DOHH2 (cell line): ENCODE measurements at regions not wholly inside any gene's neighbourhood (a gene's known extent, or its start where the extent isn't known, plus 50 kb on each side); places are given as distances from the start of the nearest gene placed in this dataset.

Experiments used
- H3F3A ChIP-seq: fragments of 200-600 bp; sonication (generic), shearing (Covaris generic); 2 replicates; pipeline ENCODE4 v1.6.0; 2016; ENCODE audit warnings: antibody characterized with exemption, mild to moderate bottlenecking; ENCODE audit not compliant: control insufficient read depth, insufficient read depth
- H3K27ac ChIP-seq: fragments of 200-600 bp; sonication (generic); 2 replicates; pipeline ENCODE4 v1.5.1; 2014; ENCODE audit warnings: low read depth, mild to moderate bottlenecking, low read length, moderate library complexity
- H3K27me3 ChIP-seq: fragments of 200-600 bp; sonication (generic); 2 replicates; pipeline ENCODE4 v1.6.1; 2014; ENCODE audit warnings: mild to moderate bottlenecking, low read length, mixed read lengths; ENCODE audit not compliant: control insufficient read depth
- H3K36me3 ChIP-seq: fragments of 200-600 bp; sonication (generic); 2 replicates; pipeline ENCODE4 v1.6.1; 2014; ENCODE audit warnings: mild to moderate bottlenecking, low read length, moderate library complexity, mixed read lengths; ENCODE audit not compliant: control insufficient read depth
- H3K4me1 ChIP-seq: fragments of 200-600 bp; sonication (generic); 2 replicates; pipeline ENCODE4 v1.6.1; 2014; ENCODE audit warnings: mild to moderate bottlenecking, low read length, mixed read lengths; ENCODE audit not compliant: control insufficient read depth
- H3K4me2 ChIP-seq: fragments of 200-600 bp; sonication (generic); 2 replicates; pipeline ENCODE4 v1.6.0; 2014; ENCODE audit warnings: mild to moderate bottlenecking, low read length, moderate library complexity
- H3K4me3 ChIP-seq: fragments of 200-600 bp; sonication (generic); 2 replicates; pipeline ENCODE4 v1.5.1; 2014; ENCODE audit warnings: mild to moderate bottlenecking, low read length, mixed read lengths
- H3K79me2 ChIP-seq: fragments of 200-600 bp; sonication (generic); 2 replicates; pipeline ENCODE4 v1.6.1; 2014; ENCODE audit warnings: mild to moderate bottlenecking, low read length, mixed read lengths; ENCODE audit not compliant: control insufficient read depth
- H3K9me2 ChIP-seq: fragments of 200-600 bp; sonication (generic); replicated peaks from 2 replicates; pipeline ENCODE4 v1.6.1; 2014; ENCODE audit warnings: mild to moderate bottlenecking, low read length, mixed read lengths; ENCODE audit not compliant: control insufficient read depth
- H3K9me3 ChIP-seq: fragments of 200-600 bp; sonication (generic); 2 replicates; pipeline ENCODE4 v1.6.1; 2014; ENCODE audit warnings: antibody characterized with exemption, low read length, mixed read lengths; ENCODE audit not compliant: control insufficient read depth, insufficient read depth
- H4K20me1 ChIP-seq: fragments of 200-600 bp; sonication (generic); 2 replicates; pipeline ENCODE4 v1.6.0; 2014; ENCODE audit warnings: low read depth, mild to moderate bottlenecking, antibody characterized with exemption, low read length, moderate library complexity; ENCODE audit not compliant: control insufficient read depth, insufficient read depth
- CTCF ChIP-seq: fragments of 200-600 bp; sonication (generic); IDR thresholded peaks from one replicate; pipeline ENCODE4 v1.5.1; 2014; ENCODE audit warnings: antibody characterized with exemption, mild to moderate bottlenecking, low read depth, low read length; ENCODE audit not compliant: poor library complexity, severe bottlenecking
- EZH2phosphoT487 ChIP-seq: fragments of 200-600 bp; sonication (generic); IDR thresholded peaks from 2 replicates; pipeline ENCODE4 v1.6.1; 2017; ENCODE audit warnings: borderline replicate concordance, mild to moderate bottlenecking, antibody characterized with exemption, low read length, moderate library complexity, mixed read lengths

DNA sequence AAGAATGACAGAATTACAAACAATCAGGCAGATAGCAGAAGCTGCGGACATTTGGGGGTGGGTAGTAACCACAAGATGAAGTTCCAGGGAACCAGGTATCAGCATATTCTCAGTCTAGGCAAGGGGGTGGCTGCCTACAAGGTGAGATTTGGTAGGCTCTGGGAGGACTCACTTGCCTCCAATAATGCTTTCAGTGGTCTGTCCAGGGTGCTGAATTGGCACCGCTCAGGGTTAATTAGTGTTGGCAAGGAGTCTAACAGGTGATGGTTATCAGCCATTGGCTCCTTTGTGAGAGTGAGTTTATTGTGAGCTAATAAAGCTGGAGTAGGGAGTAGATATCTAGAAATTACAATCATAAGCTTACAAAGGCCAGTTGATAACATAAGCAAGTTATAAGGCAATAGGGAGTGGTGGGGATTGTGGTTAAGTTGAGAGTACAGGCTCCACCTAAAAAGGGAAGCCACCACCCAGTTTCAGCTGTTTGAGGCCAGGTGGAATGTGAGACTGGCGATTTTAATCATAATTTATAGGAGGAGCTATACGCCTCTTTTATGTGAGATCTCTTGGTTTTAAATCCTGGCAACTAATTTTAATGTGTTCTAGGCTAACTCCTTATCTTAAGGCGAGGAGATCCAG, 320.5 kb downstream of the MIAT start:
- H3K27ac ChIP-seq: no peak overlapping the region
- H3K36me3 ChIP-seq: no peaks in the 10 kb centered on the region
- H3K27me3 ChIP-seq: no peaks in the 10 kb centered on the region
- H3K4me1 ChIP-seq: no peaks in the 10 kb centered on the region
- no peaks in the 10 kb centered on the region for H3K9me2 ChIP-seq
- H3F3A ChIP-seq: no peaks in the 10 kb centered on the region
- no peaks in the 10 kb centered on the region for H3K9me3 ChIP-seq
- TF ChIP-seq EZH2phosphoT487: no peak
- no peak for TF ChIP-seq CTCF
- no peak overlapping the region for H3K4me3 ChIP-seq
- no peak overlapping the region for H3K4me2 ChIP-seq
- H4K20me1 ChIP-seq: no peaks in the 10 kb centered on the region
- H3K79me2 ChIP-seq: no peaks in the 10 kb centered on the region

DNA sequence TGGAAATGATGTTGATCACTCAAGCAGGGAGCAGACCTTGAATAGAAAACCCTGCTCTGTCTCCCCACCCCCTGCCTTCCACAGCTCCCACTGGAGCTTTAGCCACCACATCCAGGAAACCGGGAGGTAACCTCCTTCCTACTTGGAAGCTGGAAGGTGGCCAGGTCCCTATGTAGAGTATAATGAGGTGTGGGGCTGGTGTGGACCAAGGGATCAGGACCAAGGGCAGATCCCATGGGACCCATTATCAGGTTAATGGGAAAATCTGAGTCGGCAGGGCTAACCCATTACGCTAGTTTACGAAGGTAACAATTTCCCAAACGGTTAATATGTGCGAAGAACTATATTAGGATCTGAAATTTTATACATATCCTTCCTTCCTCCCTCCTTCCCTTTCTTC, 321.9 kb downstream of the MIAT start:
- no peaks in the 10 kb centered on the region for H3K9me3 ChIP-seq
- H3K4me1 ChIP-seq: no peaks in the 10 kb centered on the region
- no peak overlapping the region for H3K27ac ChIP-seq
- no peak for TF ChIP-seq CTCF
- no peak for TF ChIP-seq EZH2phosphoT487
- no peak overlapping the region for H3K4me2 ChIP-seq
- no peak overlapping the region for H3K4me3 ChIP-seq
- H3K36me3 ChIP-seq: no peaks in the 10 kb centered on the region
- no peaks in the 10 kb centered on the region for H4K20me1 ChIP-seq
- no peaks in the 10 kb centered on the region for H3K27me3 ChIP-seq
- no peaks in the 10 kb centered on the region for H3F3A ChIP-seq
- no peaks in the 10 kb centered on the region for H3K9me2 ChIP-seq
- H3K79me2 ChIP-seq: no peaks in the 10 kb centered on the region

GRCh38 chr22:26981111-26981510, 323.7 kb downstream of the MIAT start:
- no peaks in the 10 kb centered on the region for H3K4me1 ChIP-seq
- H3K27ac ChIP-seq: no peak overlapping the region
- H3K4me3 ChIP-seq: no peak overlapping the region
- H3K27me3 ChIP-seq: no peaks in the 10 kb centered on the region; the same call in 1 of the 2 replicates
- no peak overlapping the region for H3K4me2 ChIP-seq
- H3K36me3 ChIP-seq: no peaks in the 10 kb centered on the region
- H3K9me2 ChIP-seq: no peaks in the 10 kb centered on the region
- H3F3A ChIP-seq: no peaks in the 10 kb centered on the region
- TF ChIP-seq CTCF (no peak), EZH2phosphoT487 (no peak)
- H4K20me1 ChIP-seq: no peaks in the 10 kb centered on the region
- no peaks in the 10 kb centered on the region for H3K79me2 ChIP-seq
- no peaks in the 10 kb centered on the region for H3K9me3 ChIP-seq

- no peak for TF ChIP-seq EZH2phosphoT487
- TF ChIP-seq CTCF: no peak
- Histone ChIP-seq H3K9me3 (no peaks in the 10 kb centered on the region), H3K4me1 (no peaks in the 10 kb centered on the region), H3K27me3 (no peaks in the 10 kb centered on the region; the same call in 1 of the 2 replicates), H3K9me2 (no peaks in the 10 kb centered on the region), H3K27ac (no peak overlapping the region), H3F3A (no peaks in the 10 kb centered on the region), H3K4me3 (no peak overlapping the region), H3K36me3 (no peaks in the 10 kb centered on the region), H3K4me2 (no peak overlapping the region), H3K79me2 (no peaks in the 10 kb centered on the region), H4K20me1 (no peaks in the 10 kb centered on the region)
Measured at GRCh38 chr22:26981541-26981940, 324.2 kb downstream of the MIAT start.
